ENCODE measurements at regions not wholly inside any gene's neighbourhood (a gene's known extent, or its start where the extent isn't known, plus 50 kb on each side); places are given as distances from the start of the nearest gene placed in this dataset.
"Not testable (repeated sequence)": the region's sequence is repeated elsewhere in the genome, so short reads cannot be mapped to it uniquely, and the experiment has no call there.

- DNase-seq = no peak
These were observed 199.4 kb downstream of the CHIC2 start for GRCh38 chr4:53865054-53865453.

GRCh38 chr4:53863736-53864365 is 200.6 kb downstream of the CHIC2 start:
- DNase-seq = no peak

- no peak for DNase-seq
These were observed 201.2 kb downstream of the CHIC2 start for GRCh38 chr4:53863158-53863557.

- no peak for DNase-seq
These were observed 202.4 kb downstream of the CHIC2 start for GRCh38 chr4:53861856-53862610.

- no peak for DNase-seq
These were observed 205.1 kb downstream of the CHIC2 start for GRCh38 chr4:53859305-53859704.

GRCh38 chr4:53858744-53859143 is 205.7 kb downstream of the CHIC2 start:
- no peak for DNase-seq

GRCh38 chr4:53855581-53856250 is 208.7 kb downstream of the CHIC2 start:
- DNase-seq = peak; percentile 50

GRCh38 chr4:53854991-53855568 is 209.3 kb downstream of the CHIC2 start:
- DNase-seq = no peak

- DNase-seq = no peak
These were observed 212.1 kb downstream of the CHIC2 start for GRCh38 chr4:53852343-53852742.

GRCh38 chr4:53847965-53848364 is 216.4 kb downstream of the CHIC2 start:
- no peak for DNase-seq

- DNase-seq = no peak
These were observed 219.9 kb downstream of the CHIC2 start for GRCh38 chr4:53844551-53844950.

GRCh38 chr4:53844133-53844532 is 220.3 kb downstream of the CHIC2 start:
- DNase-seq = no peak

GRCh38 chr4:53841711-53842110 is 222.7 kb downstream of the CHIC2 start:
- no peak for DNase-seq

- DNase-seq = no peak
These were observed 223.8 kb downstream of the CHIC2 start for GRCh38 chr4:53840643-53841042.

GRCh38 chr4:53833302-53834003 is 231.0 kb downstream of the CHIC2 start:
- not testable (repeated sequence) for DNase-seq

GRCh38 chr4:53832549-53832948 is 231.9 kb downstream of the CHIC2 start:
- DNase-seq = no peak

- no peak for DNase-seq
These were observed 233.9 kb downstream of the CHIC2 start for GRCh38 chr4:53830511-53830910.

GRCh38 chr4:53821179-53821851 is 230.0 kb upstream of the LNX1 start:
- DNase-seq = no peak

GRCh38 chr4:53818104-53818503 is 226.8 kb upstream of the LNX1 start:
- DNase-seq = no peak

GRCh38 chr4:53816561-53816960 is 225.3 kb upstream of the LNX1 start:
- DNase-seq = no peak

GRCh38 chr4:53815281-53815680 is 224.0 kb upstream of the LNX1 start:
- peak; percentile 3 for DNase-seq

GRCh38 chr4:53813998-53814397 is 222.7 kb upstream of the LNX1 start:
- DNase-seq = no peak

All from hematopoietic multipotent progenitor cell treated with erythropoietin and hydrocortisone succinate and interleukin-3 and kit ligand, for 4 days (in vitro differentiated cells).